ENCODE measurements at regions not wholly inside any gene's neighbourhood (a gene's known extent, or its start where the extent isn't known, plus 50 kb on each side); places are given as distances from the start of the nearest gene placed in this dataset.

DNA sequence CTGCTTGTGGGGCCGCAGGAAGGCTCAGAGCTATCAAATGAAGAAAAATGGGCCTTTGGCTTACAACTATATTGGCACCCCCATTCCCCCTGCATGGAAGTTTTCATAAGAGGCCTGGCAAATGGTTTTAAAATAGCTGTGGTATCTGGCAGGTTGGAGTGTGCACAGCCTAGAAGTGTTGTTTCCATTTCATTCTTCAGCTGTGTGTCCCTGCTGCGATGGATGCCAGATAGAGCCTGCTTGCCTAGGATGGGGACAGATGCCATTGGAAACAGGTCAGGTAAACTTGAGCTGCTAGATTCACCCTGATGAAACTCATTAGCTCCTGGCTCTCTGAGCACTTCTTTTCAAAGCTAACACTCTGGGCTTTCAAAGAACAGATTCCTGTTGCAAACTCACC lies 183.3 kb downstream of the IRX1 start:
- H3K4me3 Mint-ChIP-seq = no peak overlapping the region
- no peaks in the 10 kb centered on the region for H3K36me3 Mint-ChIP-seq (ENCODE audit: low read depth)
- no peaks in the 10 kb centered on the region for H3K9me3 Mint-ChIP-seq
- no peak for DNase-seq (ENCODE audit: low read depth, low spot score)
- TF ChIP-seq, protein P1, sequence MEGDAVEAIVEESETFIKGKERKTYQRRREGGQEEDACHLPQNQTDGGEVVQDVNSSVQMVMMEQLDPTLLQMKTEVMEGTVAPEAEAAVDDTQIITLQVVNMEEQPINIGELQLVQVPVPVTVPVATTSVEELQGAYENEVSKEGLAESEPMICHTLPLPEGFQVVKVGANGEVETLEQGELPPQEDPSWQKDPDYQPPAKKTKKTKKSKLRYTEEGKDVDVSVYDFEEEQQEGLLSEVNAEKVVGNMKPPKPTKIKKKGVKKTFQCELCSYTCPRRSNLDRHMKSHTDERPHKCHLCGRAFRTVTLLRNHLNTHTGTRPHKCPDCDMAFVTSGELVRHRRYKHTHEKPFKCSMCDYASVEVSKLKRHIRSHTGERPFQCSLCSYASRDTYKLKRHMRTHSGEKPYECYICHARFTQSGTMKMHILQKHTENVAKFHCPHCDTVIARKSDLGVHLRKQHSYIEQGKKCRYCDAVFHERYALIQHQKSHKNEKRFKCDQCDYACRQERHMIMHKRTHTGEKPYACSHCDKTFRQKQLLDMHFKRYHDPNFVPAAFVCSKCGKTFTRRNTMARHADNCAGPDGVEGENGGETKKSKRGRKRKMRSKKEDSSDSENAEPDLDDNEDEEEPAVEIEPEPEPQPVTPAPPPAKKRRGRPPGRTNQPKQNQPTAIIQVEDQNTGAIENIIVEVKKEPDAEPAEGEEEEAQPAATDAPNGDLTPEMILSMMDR (conservative IDR thresholded peaks at IDR 0.05) = no peak
- no peaks in the 10 kb centered on the region for H3K4me1 Mint-ChIP-seq
- no peaks in the 10 kb centered on the region for H3K27me3 Mint-ChIP-seq (ENCODE audit: low read depth)
- H3K27ac Mint-ChIP-seq (ENCODE audit: unreplicated experiment) = peak overlapping the region; percentile 12

DNA sequence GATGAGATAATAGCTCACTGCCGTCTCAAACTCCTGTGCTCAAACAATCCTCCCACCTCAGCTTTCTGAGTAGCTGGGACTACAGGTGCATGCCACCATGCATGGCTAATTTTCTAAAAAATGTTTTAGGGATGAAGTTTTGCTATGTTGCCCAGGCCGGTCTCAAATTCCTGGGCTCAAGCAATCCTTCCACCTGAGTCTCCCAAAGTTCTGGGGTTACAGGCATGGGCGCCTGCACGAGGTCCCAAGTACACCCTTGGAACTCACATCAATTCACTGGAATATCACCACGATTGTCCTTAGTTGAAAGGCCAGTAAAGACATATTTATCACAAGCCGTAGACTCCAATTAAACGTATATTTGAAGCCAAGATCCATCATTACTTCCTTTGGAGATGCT lies 184.6 kb downstream of the IRX1 start:
- H3K4me3 Mint-ChIP-seq = no peak overlapping the region
- H3K36me3 Mint-ChIP-seq (ENCODE audit: low read depth) = no peaks in the 10 kb centered on the region
- H3K4me1 Mint-ChIP-seq = no peaks in the 10 kb centered on the region
- TF ChIP-seq, protein P1 (conservative IDR thresholded peaks at IDR 0.05) = no peak
- DNase-seq (ENCODE audit: low read depth, low spot score) = no peak
- no peaks in the 10 kb centered on the region for H3K27me3 Mint-ChIP-seq (ENCODE audit: low read depth)
- no peaks in the 10 kb centered on the region for H3K9me3 Mint-ChIP-seq
- H3K27ac Mint-ChIP-seq (ENCODE audit: unreplicated experiment) = no peak overlapping the region

DNA sequence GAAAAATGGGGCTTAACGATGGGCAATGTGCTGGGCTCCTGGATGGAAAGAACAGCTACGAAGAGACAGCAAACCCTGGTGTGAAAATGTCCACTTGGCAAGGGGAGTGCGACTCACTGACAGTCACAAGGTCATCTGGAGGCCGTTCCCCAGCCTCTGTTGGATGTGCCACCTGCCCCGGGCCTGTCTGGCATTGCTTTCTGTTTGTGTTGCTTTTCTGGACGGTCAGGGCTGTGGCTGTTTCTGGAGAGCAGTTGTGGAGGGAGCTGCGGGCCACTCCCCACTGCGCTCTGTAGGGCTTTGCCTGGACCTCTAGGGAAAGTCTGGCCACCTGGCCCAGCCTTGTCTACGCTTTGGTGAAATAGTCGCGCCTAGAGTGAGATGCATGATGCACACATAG lies 185.3 kb downstream of the IRX1 start:
- Mint-ChIP-seq H3K4me1 (no peaks in the 10 kb centered on the region), H3K36me3 (ENCODE audit: low read depth) (no peaks in the 10 kb centered on the region), H3K27ac (ENCODE audit: unreplicated experiment) (no peak overlapping the region), H3K4me3 (no peak overlapping the region), H3K27me3 (ENCODE audit: low read depth) (no peaks in the 10 kb centered on the region), H3K9me3 (no peaks in the 10 kb centered on the region)
- TF ChIP-seq, protein P1 (conservative IDR thresholded peaks at IDR 0.05) = no peak
- DNase-seq (ENCODE audit: low read depth, low spot score) = no peak

DNA sequence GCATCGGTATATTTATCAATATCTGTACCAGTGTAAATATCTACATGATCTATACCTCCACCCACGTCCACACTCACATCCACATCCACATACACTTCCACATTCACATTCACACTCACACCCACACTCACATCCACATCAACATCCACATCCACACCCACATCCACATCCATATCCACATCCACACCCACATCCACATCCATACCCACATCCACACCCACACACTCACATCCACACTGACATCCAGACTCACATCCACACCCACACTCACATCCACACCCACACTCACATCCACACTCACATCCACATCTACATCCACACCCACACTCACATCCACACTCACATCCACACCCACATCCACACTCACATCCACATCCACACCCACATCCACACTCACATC lies 189.2 kb downstream of the IRX1 start:
- Mint-ChIP-seq H3K36me3 (ENCODE audit: low read depth) (no peaks in the 10 kb centered on the region), H3K27ac (ENCODE audit: unreplicated experiment) (no peak overlapping the region), H3K27me3 (ENCODE audit: low read depth) (peaks cover 3% of the 10 kb centered on the region), H3K4me1 (peaks cover 24% of the 10 kb centered on the region), H3K9me3 (no peaks in the 10 kb centered on the region), H3K4me3 (no peak overlapping the region)
- DNase-seq (ENCODE audit: low read depth, low spot score) = no peak
- TF ChIP-seq, protein P1 (conservative IDR thresholded peaks at IDR 0.05) = no peak

DNA sequence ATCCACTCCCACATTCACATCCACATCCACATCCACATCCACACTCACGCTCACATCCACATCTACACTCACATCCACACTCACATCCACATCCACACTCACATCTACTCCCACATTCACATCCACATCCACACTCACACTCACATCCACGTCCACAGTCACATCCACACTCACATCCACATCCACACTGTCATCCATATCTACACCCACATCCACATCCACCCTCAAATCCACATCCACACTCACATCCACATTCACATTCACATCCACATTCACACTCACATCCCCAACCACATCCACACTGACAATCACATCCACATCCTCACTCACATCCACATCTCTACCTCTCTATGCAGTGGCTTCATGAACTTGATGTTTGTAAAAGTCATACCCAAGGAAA lies 190.5 kb downstream of the IRX1 start:
- TF ChIP-seq, protein P1 (conservative IDR thresholded peaks at IDR 0.05) = no peak
- no peak overlapping the region for H3K4me3 Mint-ChIP-seq
- no peak overlapping the region for H3K27ac Mint-ChIP-seq (ENCODE audit: unreplicated experiment)
- peaks cover 3% of the 10 kb centered on the region for H3K27me3 Mint-ChIP-seq (ENCODE audit: low read depth)
- H3K4me1 Mint-ChIP-seq = peaks cover 32% of the 10 kb centered on the region
- no peaks in the 10 kb centered on the region for H3K9me3 Mint-ChIP-seq
- no peak for DNase-seq (ENCODE audit: low read depth, low spot score)
- H3K36me3 Mint-ChIP-seq (ENCODE audit: low read depth) = no peaks in the 10 kb centered on the region

DNA sequence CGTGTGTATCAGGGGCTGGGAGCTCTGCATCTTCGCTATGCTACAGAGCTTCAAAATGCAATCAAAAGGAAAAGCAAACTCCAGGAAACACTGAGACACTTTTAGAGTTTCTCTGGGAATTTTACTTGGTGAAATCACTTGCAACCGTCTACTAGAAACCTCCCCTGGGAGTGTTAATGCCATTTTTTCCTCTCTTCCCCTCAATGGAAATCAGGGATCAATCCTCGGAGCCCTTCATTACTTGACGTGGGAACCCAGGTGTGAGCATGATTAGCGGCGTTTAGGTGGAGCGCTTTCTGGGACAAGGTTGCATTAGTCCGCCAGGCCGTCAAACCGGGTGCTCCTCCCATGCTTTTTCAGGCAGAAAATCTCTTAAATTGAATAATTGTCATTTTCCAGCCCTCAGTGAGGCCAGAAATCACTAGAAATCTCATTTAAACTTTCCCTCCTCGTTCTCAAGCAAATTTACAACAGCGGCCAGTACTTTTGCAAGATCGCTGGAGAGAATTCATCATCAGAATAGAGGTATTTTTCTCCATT lies 191.3 kb downstream of the IRX1 start:
- Mint-ChIP-seq H3K27ac (ENCODE audit: unreplicated experiment) (no peak overlapping the region), H3K27me3 (ENCODE audit: low read depth) (peaks cover 3% of the 10 kb centered on the region), H3K4me1 (peaks cover 39% of the 10 kb centered on the region), H3K9me3 (no peaks in the 10 kb centered on the region), H3K36me3 (ENCODE audit: low read depth) (no peaks in the 10 kb centered on the region), H3K4me3 (peak overlapping the region; percentile 25)
- DNase-seq (ENCODE audit: low read depth, low spot score) = no peak
- TF ChIP-seq, protein P1 (conservative IDR thresholded peaks at IDR 0.05) = no peak

Data from neural crest cell (in vitro differentiated cells).